Duodenal mucosa (tissue), 2 donors: ENCODE measurements at regions not wholly inside any gene's neighbourhood (a gene's known extent, or its start where the extent isn't known, plus 50 kb on each side); places are given as distances from the start of the nearest gene placed in this dataset.

Experiments used
- H3K27ac ChIP-seq: one replicate; pipeline ENCODE4 v1.7.0; 2013; ENCODE audit warnings: low read depth, low read length
- H3K27me3 ChIP-seq, 2 donors: one replicate each; pipeline ENCODE4 v1.7.0; 2013; ENCODE audit warnings: low read length in 2 of 2, control low read depth in 1 of 2; ENCODE audit not compliant: insufficient read depth in 2 of 2, control insufficient read depth in 1 of 2
- H3K36me3 ChIP-seq, 2 donors: one replicate each; pipeline ENCODE4 v1.7.0; 2013; ENCODE audit warnings: low read length in 2 of 2, control low read depth in 1 of 2; ENCODE audit not compliant: insufficient read depth in 2 of 2, control insufficient read depth in 1 of 2
- H3K4me1 ChIP-seq, 2 donors: one replicate each; pipeline ENCODE4 v1.7.0; 2013; ENCODE audit warnings: low read length in 2 of 2, control low read depth in 1 of 2; ENCODE audit not compliant: insufficient read depth in 2 of 2, control insufficient read depth in 1 of 2
- H3K4me3 ChIP-seq, 2 donors: one replicate each; pipeline ENCODE4 v1.7.0; 2013; ENCODE audit warnings: low read length in 2 of 2, low read depth in 1 of 2
- H3K9ac ChIP-seq, 2 donors: one replicate each; pipeline ENCODE4 v1.7.0; 2013; ENCODE audit warnings: low read length in 2 of 2, low read depth in 1 of 2
- H3K9me3 ChIP-seq, 2 donors: one replicate each; pipeline ENCODE4 v1.7.0; 2013; ENCODE audit warnings: low read length in 2 of 2, control low read depth in 1 of 2; ENCODE audit not compliant: control insufficient read depth in 1 of 2

DNA sequence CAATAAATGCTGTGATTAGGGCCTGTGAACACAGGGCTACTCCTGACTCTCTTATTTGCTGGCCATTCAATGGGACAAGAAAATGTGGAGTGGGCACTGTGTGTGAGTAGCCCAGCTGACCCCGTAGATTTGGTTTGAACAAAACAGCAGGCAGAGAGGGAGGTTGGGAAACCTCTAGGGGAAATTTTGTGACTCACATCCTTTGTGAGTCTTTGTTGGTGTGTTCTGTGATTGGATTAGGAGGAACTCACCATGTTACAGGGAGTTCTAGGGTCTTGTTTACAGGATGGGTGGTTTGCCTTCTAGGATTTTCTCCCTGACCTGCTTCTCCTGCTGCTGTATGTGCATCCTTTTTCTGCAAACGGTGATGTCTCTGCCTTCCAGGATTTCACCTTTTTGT is 128.3 kb upstream of the MKI67 start:
- Histone ChIP-seq H3K9me3 (no peaks in the 10 kb centered on the region), H3K27me3 (peaks cover 0 to 6% of the 10 kb centered on the region in 2 donors), H3K36me3 (no peaks in the 10 kb centered on the region), H3K4me3 (no peak overlapping the region), H3K27ac (no peak overlapping the region), H3K9ac (no peak overlapping the region), H3K4me1 (no peaks in the 10 kb centered on the region)

DNA sequence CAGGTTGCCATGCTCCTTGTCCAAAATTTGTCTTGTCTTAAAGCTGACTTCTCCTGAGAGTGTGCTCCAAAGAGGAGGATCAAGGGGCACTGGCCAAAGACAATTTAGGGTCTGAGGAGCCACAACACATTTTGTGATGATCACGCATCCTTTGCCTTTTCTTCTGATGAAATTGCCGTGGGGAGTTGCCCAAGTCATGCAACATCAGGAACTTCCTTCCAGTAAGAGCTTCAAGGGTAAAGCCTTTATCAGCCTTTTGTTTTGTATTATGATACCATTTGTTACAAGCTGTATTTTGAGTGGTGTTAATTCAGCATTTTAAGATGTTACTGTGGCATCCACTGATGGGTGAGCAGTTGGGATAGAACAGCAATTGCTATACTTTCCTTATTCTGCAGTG is 131.2 kb upstream of the MKI67 start:
- Histone ChIP-seq H3K4me1 (no peaks in the 10 kb centered on the region), H3K27ac (no peak overlapping the region), H3K9ac (no peak overlapping the region), H3K4me3 (no peak overlapping the region), H3K9me3 (no peaks in the 10 kb centered on the region), H3K27me3 (peaks cover 0 to 2% of the 10 kb centered on the region in 2 donors), H3K36me3 (no peaks in the 10 kb centered on the region)

DNA sequence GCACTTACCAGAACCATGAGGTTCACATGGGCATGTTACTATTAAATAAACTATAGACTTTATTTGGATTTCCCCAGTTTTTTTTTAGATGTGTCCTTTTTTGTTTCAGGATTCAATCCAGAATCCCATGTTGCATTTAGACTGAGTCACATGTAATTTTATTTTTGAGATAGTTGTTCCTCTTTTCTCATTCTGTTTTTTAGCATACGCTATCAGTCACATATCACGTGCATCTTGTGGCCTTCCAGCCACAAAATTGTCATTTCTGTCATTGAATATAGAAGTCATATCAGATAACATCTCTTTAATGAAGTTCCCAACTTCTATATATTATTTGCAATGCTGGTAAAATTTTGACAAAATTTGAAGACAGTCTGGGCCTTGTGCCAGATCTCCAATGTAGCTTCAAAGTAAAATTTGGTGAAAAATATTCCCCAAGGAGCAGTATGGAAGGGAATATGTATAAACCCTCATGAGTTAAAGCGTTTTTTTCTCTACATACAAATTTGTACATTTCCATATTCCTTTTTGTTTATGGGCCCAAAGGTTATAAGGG is 132.3 kb upstream of the MKI67 start:
- Histone ChIP-seq H3K27ac (no peak overlapping the region), H3K9me3 (no peaks in the 10 kb centered on the region), H3K4me3 (no peak overlapping the region), H3K9ac (no peak overlapping the region), H3K36me3 (no peaks in the 10 kb centered on the region), H3K4me1 (no peaks in the 10 kb centered on the region), H3K27me3 (peaks cover 0 to 7% of the 10 kb centered on the region in 2 donors)

DNA sequence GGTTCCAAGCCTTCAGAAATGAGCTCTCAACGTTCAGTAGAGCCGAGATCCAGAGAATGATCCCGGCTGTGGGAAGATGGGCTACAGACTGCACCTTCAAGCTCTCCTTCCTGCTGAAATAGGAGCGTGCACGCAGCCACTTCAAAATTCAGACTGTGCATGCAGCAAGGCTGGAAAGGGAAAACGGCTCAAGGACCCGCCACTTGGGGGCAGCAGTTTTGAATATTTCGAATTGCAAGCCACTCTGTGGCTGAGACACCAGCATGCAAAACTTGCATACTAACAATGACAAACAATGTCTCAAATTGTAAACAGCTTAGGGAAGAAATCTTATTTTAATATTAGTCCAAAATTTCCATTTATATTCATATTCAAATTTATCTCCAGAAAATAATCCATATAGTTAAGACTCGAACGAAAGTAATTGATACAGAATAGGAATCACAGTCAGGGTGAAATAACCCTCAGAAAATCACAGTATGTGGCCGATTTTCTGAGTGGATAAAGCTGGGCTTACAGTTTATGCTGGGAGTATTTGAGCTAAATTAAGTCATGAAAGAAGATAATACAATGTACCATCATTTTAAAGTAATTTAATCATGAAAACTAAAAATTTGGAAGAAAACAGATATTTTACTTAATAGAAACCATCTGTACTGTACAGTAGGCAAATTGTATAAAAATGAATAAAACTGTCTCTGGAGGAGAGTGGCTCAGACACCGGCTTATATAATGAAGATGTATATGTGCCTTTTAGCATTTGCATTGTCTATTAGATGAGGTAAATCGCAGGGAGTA is 137.9 kb upstream of the MKI67 start:
- H3K4me3 ChIP-seq: no peak overlapping the region
- H3K36me3 ChIP-seq: no peaks in the 10 kb centered on the region
- H3K27me3 ChIP-seq: peaks cover 14 to 17% of the 10 kb centered on the region in 2 donors
- H3K9ac ChIP-seq: no peak overlapping the region
- no peaks in the 10 kb centered on the region for H3K4me1 ChIP-seq
- no peak overlapping the region for H3K27ac ChIP-seq
- H3K9me3 ChIP-seq: no peaks in the 10 kb centered on the region

DNA sequence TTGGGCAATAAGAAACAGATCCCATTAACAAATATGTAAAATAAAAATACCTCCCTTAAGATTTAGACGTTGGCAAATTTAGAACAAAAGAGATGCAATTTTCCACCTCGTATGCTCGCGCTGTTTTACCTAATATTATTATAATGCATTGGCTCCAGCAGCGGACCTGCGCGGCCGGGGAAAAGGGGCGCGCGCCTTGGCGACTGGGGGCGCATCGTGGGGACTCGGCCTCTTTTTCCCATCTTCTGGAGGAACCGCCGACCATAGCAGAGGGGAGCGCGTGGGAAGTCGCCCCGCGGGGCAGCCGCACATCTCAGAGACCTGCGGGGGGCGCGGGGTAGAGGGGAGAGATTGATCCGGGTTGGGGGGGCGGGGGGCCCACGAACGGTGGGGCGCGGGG is 139.4 kb upstream of the MKI67 start:
- peaks cover 19 to 20% of the 10 kb centered on the region in 2 donors for H3K27me3 ChIP-seq
- H3K4me1 ChIP-seq: no peaks in the 10 kb centered on the region

DNA sequence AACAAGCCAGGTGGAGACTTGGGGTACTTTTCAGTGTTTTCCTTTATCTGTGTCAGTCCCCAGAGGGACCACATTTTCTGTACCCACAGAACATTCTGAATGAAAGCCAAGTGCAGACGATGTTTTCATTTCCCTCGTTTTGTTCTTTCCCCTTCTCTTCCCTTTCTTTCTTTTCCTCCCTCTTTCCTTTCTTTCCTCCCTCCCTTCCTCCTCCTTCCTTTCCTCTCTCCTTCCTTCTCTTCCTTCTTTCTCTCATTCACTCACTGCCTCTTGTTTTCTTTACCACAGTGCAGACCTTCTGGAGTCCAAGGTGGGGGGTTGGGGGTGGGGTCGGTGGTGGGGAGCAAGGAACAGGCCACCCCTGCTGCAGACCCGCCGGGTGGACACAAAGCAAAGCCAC is 141.4 kb upstream of the MKI67 start:
- H3K27me3 ChIP-seq: peaks cover 19 to 20% of the 10 kb centered on the region in 2 donors

More for the DNA sequence above, 139.4 kb upstream of the MKI67 start:
- Histone ChIP-seq H3K9me3 (no peaks in the 10 kb centered on the region), H3K9ac (no peak overlapping the region), H3K4me3 (no peak overlapping the region), H3K36me3 (no peaks in the 10 kb centered on the region), H3K27ac (no peak overlapping the region)

DNA sequence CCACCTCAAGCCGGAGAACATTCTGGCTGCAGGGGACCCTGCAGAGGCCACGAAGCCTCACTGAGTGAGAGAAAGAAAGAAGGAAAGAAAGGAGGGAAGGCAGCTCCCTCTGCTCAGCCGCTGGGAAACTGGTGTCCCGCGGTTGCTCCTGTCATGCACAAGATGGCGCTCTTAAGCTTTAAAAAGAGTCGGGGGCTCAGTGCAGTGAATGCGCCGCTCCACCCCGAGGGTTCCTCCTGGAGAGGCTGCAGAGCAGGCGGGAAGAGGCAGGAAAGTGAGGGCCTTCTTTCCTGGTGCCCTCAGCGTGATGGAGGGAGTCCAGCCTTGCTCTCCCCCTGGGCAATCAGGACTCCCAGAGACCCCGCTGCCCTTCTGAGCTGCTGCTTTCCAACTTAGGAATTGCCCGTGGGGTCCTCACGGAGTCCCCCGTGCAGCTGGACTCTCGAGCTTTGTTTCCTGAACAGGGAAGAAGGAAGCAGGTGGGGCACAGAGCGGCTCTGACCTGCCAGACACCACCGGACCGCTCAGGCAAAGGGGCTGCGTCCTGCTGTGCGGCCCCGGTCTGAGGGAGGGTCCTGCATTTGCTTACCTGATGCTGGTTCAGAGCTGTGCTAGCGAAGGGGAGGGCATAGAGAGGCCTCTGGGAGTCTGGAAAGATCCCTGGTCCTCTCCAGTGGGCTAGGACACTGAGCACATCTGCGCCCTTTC is 141.9 kb upstream of the MKI67 start:
- H3K9me3 ChIP-seq: no peaks in the 10 kb centered on the region
- H3K36me3 ChIP-seq: no peaks in the 10 kb centered on the region
- no peak overlapping the region for H3K4me3 ChIP-seq
- H3K4me1 ChIP-seq: no peaks in the 10 kb centered on the region
- no peak overlapping the region for H3K27ac ChIP-seq
- peaks cover 19 to 21% of the 10 kb centered on the region in 2 donors for H3K27me3 ChIP-seq
- H3K9ac ChIP-seq: no peak overlapping the region

More for the DNA sequence above, 141.4 kb upstream of the MKI67 start:
- Histone ChIP-seq H3K9me3 (no peaks in the 10 kb centered on the region), H3K9ac (no peak overlapping the region), H3K36me3 (no peaks in the 10 kb centered on the region), H3K27ac (no peak overlapping the region), H3K4me1 (no peaks in the 10 kb centered on the region), H3K4me3 (no peak overlapping the region)

DNA sequence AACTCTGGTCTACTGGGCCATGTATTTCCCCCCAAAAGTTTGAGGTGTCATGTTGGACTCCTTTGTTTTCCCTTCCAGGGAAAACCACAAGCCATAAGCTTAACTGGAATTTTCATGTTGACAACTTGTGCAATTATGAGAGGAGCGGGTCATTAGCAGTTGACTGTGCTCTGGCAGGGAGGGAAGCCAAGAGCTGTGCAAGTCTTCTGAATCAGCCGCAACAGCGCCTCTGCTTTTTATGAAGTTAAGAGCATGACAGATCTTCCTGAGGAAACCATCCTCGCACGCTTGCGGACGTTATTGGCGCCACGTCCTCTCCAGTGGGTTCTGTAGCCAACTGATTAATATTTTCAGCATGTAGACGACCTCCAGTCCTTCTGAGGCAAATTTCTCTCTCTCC is 148.7 kb upstream of the MKI67 start:
- no peaks in the 10 kb centered on the region for H3K4me1 ChIP-seq
- H3K27me3 ChIP-seq: peaks cover 7 to 9% of the 10 kb centered on the region in 2 donors
- no peak overlapping the region for H3K27ac ChIP-seq
- no peaks in the 10 kb centered on the region for H3K9me3 ChIP-seq
- H3K9ac ChIP-seq: no peak overlapping the region
- H3K4me3 ChIP-seq: no peak overlapping the region
- H3K36me3 ChIP-seq: no peaks in the 10 kb centered on the region

DNA sequence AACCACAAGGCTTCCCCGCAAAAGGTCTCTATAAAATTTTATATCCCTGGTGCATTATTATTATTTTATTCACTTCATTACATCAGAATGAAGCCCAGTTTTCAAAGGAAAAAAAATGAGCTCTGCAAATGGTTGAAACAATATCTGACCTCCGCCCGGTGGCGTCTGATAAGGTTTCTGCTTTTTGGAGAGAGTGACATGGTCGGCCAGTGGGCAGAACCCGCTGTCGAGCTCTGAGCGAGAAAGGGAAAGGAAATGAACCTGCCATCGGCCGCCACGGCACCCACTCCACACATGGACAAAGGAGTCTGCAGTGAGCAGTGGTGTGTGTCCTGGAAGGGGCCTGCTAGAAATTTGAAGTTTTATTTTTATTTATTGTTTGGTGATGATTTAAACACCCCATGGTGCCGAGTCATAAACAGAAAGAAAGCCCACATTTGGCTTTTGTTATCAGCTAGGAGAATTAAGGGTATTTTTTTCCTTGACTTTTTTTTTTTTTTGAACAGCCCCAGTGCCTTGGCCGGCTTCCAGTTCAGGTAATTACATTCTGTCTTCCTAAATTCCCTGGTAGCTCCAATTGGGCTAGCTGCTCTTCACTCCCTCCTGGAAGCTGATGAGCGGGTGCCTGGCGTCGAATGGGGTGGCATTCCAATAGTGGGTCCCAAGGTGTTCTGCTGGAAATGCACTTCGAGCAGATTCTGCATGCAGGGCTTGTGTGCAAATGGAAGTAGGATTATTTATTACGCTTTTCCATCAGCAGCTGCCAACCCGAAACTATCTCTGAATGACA is 149.4 kb upstream of the MKI67 start:
- H3K9ac ChIP-seq: no peak overlapping the region
- H3K4me1 ChIP-seq: no peaks in the 10 kb centered on the region
- H3K27me3 ChIP-seq: peaks cover 7 to 9% of the 10 kb centered on the region in 2 donors
- no peaks in the 10 kb centered on the region for H3K36me3 ChIP-seq
- H3K9me3 ChIP-seq: no peaks in the 10 kb centered on the region
- H3K27ac ChIP-seq: no peak overlapping the region
- no peak overlapping the region for H3K4me3 ChIP-seq
